ENCODE measurements at regions not wholly inside any gene's neighbourhood (a gene's known extent, or its start where the extent isn't known, plus 50 kb on each side); places are given as distances from the start of the nearest gene placed in this dataset.
A peak's percentile ranks its signal among the peaks of the same experiment; 100 is the strongest.

- DNase-seq (ENCODE audit: low spot score): no peak
- H3K4me1 ChIP-seq (ENCODE audit: control insufficient read depth in 4 of 4, insufficient read depth in 4 of 4, low read length in 3 of 4): peaks cover 0 to 7% (median 4%) of the 10 kb centered on the region in 4 donors
- no peaks in the 10 kb centered on the region for H3K9me3 ChIP-seq (ENCODE audit: control insufficient read depth in 4 of 4, low read length in 3 of 4)
- WGBS: 51% methylated on average over 3 of the region's 3 CpGs
- no peak overlapping the region for H3K9ac ChIP-seq (ENCODE audit: low read depth in 1 of 2, low read length in 2 of 2)
- H3K36me3 ChIP-seq (ENCODE audit: control insufficient read depth in 4 of 4, insufficient read depth in 3 of 4, low read depth in 1 of 4, low read length in 3 of 4): peaks cover 0 to 3% (median 1%) of the 10 kb centered on the region in 4 donors
- no peaks in the 10 kb centered on the region for H3K27me3 ChIP-seq (ENCODE audit: control insufficient read depth in 4 of 4, insufficient read depth in 4 of 4, low read length in 3 of 4)
- TF ChIP-seq RXRA (IDR thresholded peaks at IDR 0.05) (peak in 1 of 2 donors; percentile 55), TAF1 (conservative IDR thresholded peaks at IDR 0.05) (no peak), HNF4A (conservative IDR thresholded peaks at IDR 0.05) (peak; percentile 55 to 58), ATF3 (IDR thresholded peaks at IDR 0.05) (peak; percentile 82), MAX (IDR thresholded peaks at IDR 0.05) (peak; percentile 32), JUND (IDR thresholded peaks at IDR 0.05) (peak; percentile 91 to 95), FOXA2 (IDR thresholded peaks at IDR 0.05) (peak; percentile 89), REST (IDR thresholded peaks at IDR 0.05) (no peak), FOXA1 (IDR thresholded peaks at IDR 0.05) (peak; percentile 80), CTCF (IDR thresholded peaks at IDR 0.05; ENCODE audit: low read depth, low read length, missing input control) (no peak), SP1 (IDR thresholded peaks at IDR 0.05) (peak; percentile 51), RAD21 (IDR thresholded peaks at IDR 0.05) (peak; percentile 35 to 57), EGR1 (IDR thresholded peaks at IDR 0.05; ENCODE audit: low read depth in 2 of 2) (peak in 1 of 2 donors; percentile 43)
- H3K27ac ChIP-seq (ENCODE audit: low read depth in 1 of 2, low read length in 2 of 2): no peak overlapping the region
- no peak overlapping the region for H3K4me3 ChIP-seq (ENCODE audit: low read depth in 1 of 3, low read length in 3 of 3)
These were observed 459.6 kb downstream of the UTRN start for GRCh38 chr6:144744720-144745119.

- no peak for DNase-seq (ENCODE audit: low spot score)
- TF ChIP-seq RAD21 (IDR thresholded peaks at IDR 0.05) (no peak), CTCF (IDR thresholded peaks at IDR 0.05; ENCODE audit: low read depth, low read length, missing input control) (no peak), SP1 (IDR thresholded peaks at IDR 0.05) (no peak), HNF4G (IDR thresholded peaks at IDR 0.05) (no peak), MAX (IDR thresholded peaks at IDR 0.05) (no peak), REST (IDR thresholded peaks at IDR 0.05) (no peak), FOXA1 (IDR thresholded peaks at IDR 0.05) (no peak), JUND (IDR thresholded peaks at IDR 0.05) (no peak)
- WGBS: 67% methylated on average over 3 of the region's 3 CpGs
- Histone ChIP-seq H3K27ac (ENCODE audit: low read depth in 1 of 2, low read length in 2 of 2) (no peak overlapping the region), H3K4me1 (ENCODE audit: control insufficient read depth in 4 of 4, insufficient read depth in 4 of 4, low read length in 3 of 4) (peaks cover 0 to 7% (median 4%) of the 10 kb centered on the region in 4 donors), H3K36me3 (ENCODE audit: control insufficient read depth in 4 of 4, insufficient read depth in 3 of 4, low read depth in 1 of 4, low read length in 3 of 4) (peaks cover 0 to 3% (median 1%) of the 10 kb centered on the region in 4 donors), H3K27me3 (ENCODE audit: control insufficient read depth in 4 of 4, insufficient read depth in 4 of 4, low read length in 3 of 4) (no peaks in the 10 kb centered on the region), H3K4me3 (ENCODE audit: low read depth in 1 of 3, low read length in 3 of 3) (no peak overlapping the region), H3K9me3 (ENCODE audit: control insufficient read depth in 4 of 4, low read length in 3 of 4) (no peaks in the 10 kb centered on the region), H3K9ac (ENCODE audit: low read depth in 1 of 2, low read length in 2 of 2) (no peak overlapping the region)
These were observed 460.3 kb downstream of the UTRN start for GRCh38 chr6:144745439-144745838.

Data from liver (tissue), 8 donors.